ENCODE measurements at regions not wholly inside any gene's neighbourhood (a gene's known extent, or its start where the extent isn't known, plus 50 kb on each side); places are given as distances from the start of the nearest gene placed in this dataset.

- DNase-seq = no peak
Observed at GRCh38 chr2:217098435-217098834, 238.6 kb upstream of the TNP1 start.

GRCh38 chr2:217097346-217097745 is 237.5 kb upstream of the TNP1 start:
- H3K4me3 Mint-ChIP-seq (ENCODE audit: unreplicated experiment) = no peak overlapping the region
- no peak for TF ChIP-seq CTCF (IDR thresholded peaks at IDR 0.05; ENCODE audit: partially characterized antibody, unreplicated experiment)

More at GRCh38 chr2:217098435-217098834, 238.6 kb upstream of the TNP1 start:
- no peak for TF ChIP-seq CTCF (IDR thresholded peaks at IDR 0.05; ENCODE audit: partially characterized antibody, unreplicated experiment)
- H3K4me1 Mint-ChIP-seq (ENCODE audit: low read depth, unreplicated experiment) = no peaks in the 10 kb centered on the region
- H3K4me3 Mint-ChIP-seq (ENCODE audit: unreplicated experiment) = no peak overlapping the region
- no peaks in the 10 kb centered on the region for H3K27me3 Mint-ChIP-seq (ENCODE audit: unreplicated experiment)
- no peak overlapping the region for H3K27ac Mint-ChIP-seq (ENCODE audit: unreplicated experiment)
- H3K9me3 Mint-ChIP-seq (ENCODE audit: unreplicated experiment) = peaks cover 2% of the 10 kb centered on the region
- H3K36me3 Mint-ChIP-seq (ENCODE audit: unreplicated experiment) = no peaks in the 10 kb centered on the region

GRCh38 chr2:217096474-217097225 is 236.8 kb upstream of the TNP1 start:
- Mint-ChIP-seq H3K9me3 (ENCODE audit: unreplicated experiment) (peaks cover 2% of the 10 kb centered on the region), H3K27ac (ENCODE audit: unreplicated experiment) (no peak overlapping the region)

More at GRCh38 chr2:217097346-217097745, 237.5 kb upstream of the TNP1 start:
- DNase-seq = no peak
- Mint-ChIP-seq H3K27me3 (ENCODE audit: unreplicated experiment) (no peaks in the 10 kb centered on the region), H3K36me3 (ENCODE audit: unreplicated experiment) (no peaks in the 10 kb centered on the region), H3K9me3 (ENCODE audit: unreplicated experiment) (peaks cover 2% of the 10 kb centered on the region), H3K27ac (ENCODE audit: unreplicated experiment) (no peak overlapping the region), H3K4me1 (ENCODE audit: low read depth, unreplicated experiment) (no peaks in the 10 kb centered on the region)

GRCh38 chr2:217095511-217096205 is 235.8 kb upstream of the TNP1 start:
- no peak for DNase-seq
- H3K36me3 Mint-ChIP-seq (ENCODE audit: unreplicated experiment) = no peaks in the 10 kb centered on the region
- H3K27ac Mint-ChIP-seq (ENCODE audit: unreplicated experiment) = no peak overlapping the region
- peaks cover 3% of the 10 kb centered on the region for H3K9me3 Mint-ChIP-seq (ENCODE audit: unreplicated experiment)
- no peak for TF ChIP-seq CTCF (IDR thresholded peaks at IDR 0.05; ENCODE audit: partially characterized antibody, unreplicated experiment)
- no peaks in the 10 kb centered on the region for H3K4me1 Mint-ChIP-seq (ENCODE audit: low read depth, unreplicated experiment)
- H3K4me3 Mint-ChIP-seq (ENCODE audit: unreplicated experiment) = no peak overlapping the region
- no peaks in the 10 kb centered on the region for H3K27me3 Mint-ChIP-seq (ENCODE audit: unreplicated experiment)

More at GRCh38 chr2:217096474-217097225, 236.8 kb upstream of the TNP1 start:
- H3K4me3 Mint-ChIP-seq (ENCODE audit: unreplicated experiment) = no peak overlapping the region
- H3K36me3 Mint-ChIP-seq (ENCODE audit: unreplicated experiment) = no peaks in the 10 kb centered on the region
- H3K27me3 Mint-ChIP-seq (ENCODE audit: unreplicated experiment) = no peaks in the 10 kb centered on the region
- TF ChIP-seq CTCF (IDR thresholded peaks at IDR 0.05; ENCODE audit: partially characterized antibody, unreplicated experiment) = no peak
- DNase-seq = no peak
- no peaks in the 10 kb centered on the region for H3K4me1 Mint-ChIP-seq (ENCODE audit: low read depth, unreplicated experiment)

Data from glutamatergic neuron (in vitro differentiated cells).